Activated CD4-positive, alpha-beta memory T cell treated with anti-CD3 and anti-CD28 coated beads, Interleukin-2, amount 10 ng/mL, durations not matched to agents 7 days and 5 days (primary cell): ENCODE measurements at regions not wholly inside any gene's neighbourhood (a gene's known extent, or its start where the extent isn't known, plus 50 kb on each side); places are given as distances from the start of the nearest gene placed in this dataset.
"Not testable (repeated sequence)": the region's sequence is repeated elsewhere in the genome, so short reads cannot be mapped to it uniquely, and the experiment has no call there.

Experiments
- CTCF ChIA-PET: fragments of 350-600 bp; sonication (Branson Sonifier 250); formaldehyde crosslinking; loops from one replicate; lab custom pipeline; 2021; ENCODE audit warnings: antibody characterized with exemption, inconsistent platforms; lab: Charles Lee
- POLR2A ChIA-PET: fragments of 350-600 bp; sonication (Branson Sonifier 250); formaldehyde crosslinking; loops from one replicate; lab custom pipeline; 2021; ENCODE audit warnings: antibody characterized with exemption; lab: Charles Lee
- DNase-seq: peaks from one replicate; pipeline ENCODE4 v3.0.0-alpha.2; 2020
- H3K27ac Mint-ChIP-seq: one replicate; pipeline ENCODE4 v1.8.0; 2021; ENCODE audit warnings: mild to moderate bottlenecking, mixed read lengths
- H3K27me3 Mint-ChIP-seq: one replicate; pipeline ENCODE4 v1.8.0; 2021; ENCODE audit warnings: mixed read lengths
- H3K36me3 Mint-ChIP-seq: one replicate; pipeline ENCODE4 v1.8.0; 2021; ENCODE audit warnings: low read depth, mixed read lengths
- H3K4me1 Mint-ChIP-seq: one replicate; pipeline ENCODE4 v1.8.0; 2021; ENCODE audit warnings: mixed read lengths
- H3K4me3 Mint-ChIP-seq: one replicate; pipeline ENCODE4 v1.8.0; 2021; ENCODE audit warnings: mild to moderate bottlenecking, mixed read lengths
- H3K9me3 Mint-ChIP-seq: one replicate; pipeline ENCODE4 v1.8.0; 2021; ENCODE audit warnings: mixed read lengths

DNA sequence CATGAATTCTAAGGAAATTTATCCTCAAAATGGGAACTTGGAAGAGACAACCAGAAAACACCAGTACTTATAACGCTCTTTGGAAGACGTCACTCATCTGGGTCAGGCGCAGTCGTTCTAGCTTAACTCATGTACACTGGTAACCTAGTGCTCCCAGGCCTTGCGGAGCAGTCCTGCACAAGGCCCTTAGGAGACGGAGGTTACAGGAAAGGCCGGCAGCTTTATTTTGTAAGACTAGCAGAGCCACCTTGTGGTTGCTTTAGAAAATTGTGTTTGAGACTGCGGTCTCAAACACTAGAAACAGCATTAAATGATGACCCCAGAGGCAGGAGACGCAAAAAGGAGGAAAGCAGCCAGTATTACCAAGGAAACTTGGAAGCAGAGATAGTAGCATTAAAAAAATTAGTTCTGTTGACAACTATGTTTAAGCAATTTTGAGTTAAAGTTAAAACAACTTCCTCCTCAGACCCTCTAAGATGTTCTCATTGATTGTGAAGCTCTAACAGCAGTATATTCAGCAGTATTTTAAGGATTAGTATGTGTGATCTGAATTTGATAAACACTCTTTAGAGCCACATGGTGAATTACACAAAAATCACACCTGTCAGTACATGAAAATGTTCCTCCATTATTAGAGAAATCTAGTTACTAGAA, 141.9 kb upstream of the C2CD4B start:
- H3K36me3 Mint-ChIP-seq, result no peaks in the 10 kb centered on the region
- CTCF ChIA-PET, result interaction anchor here (0.7 to 1.7 kb wide), 8 partner anchors 16 to 473 kb away, joined by 3 to 4 read pairs (median 3); no protein-coding TSS in a partner anchor
- H3K9me3 Mint-ChIP-seq, result no peaks in the 10 kb centered on the region
- no peak overlapping the region for H3K4me3 Mint-ChIP-seq
- H3K27me3 Mint-ChIP-seq, result peaks cover 36% of the 10 kb centered on the region
- no peak for DNase-seq
- POLR2A ChIA-PET, result no interaction called here
- H3K27ac Mint-ChIP-seq, result no peak overlapping the region
- H3K4me1 Mint-ChIP-seq, result peaks cover 7% of the 10 kb centered on the region

- H3K27ac Mint-ChIP-seq, result no peak overlapping the region
- H3K36me3 Mint-ChIP-seq, result no peaks in the 10 kb centered on the region
- H3K4me1 Mint-ChIP-seq, result peaks cover 7% of the 10 kb centered on the region
- POLR2A ChIA-PET, result no interaction called here
- H3K9me3 Mint-ChIP-seq, result no peaks in the 10 kb centered on the region
- no peak overlapping the region for H3K4me3 Mint-ChIP-seq
- DNase-seq, result no peak
- CTCF ChIA-PET, result interaction anchor here (1.0 to 1.7 kb wide), 3 partner anchors 114 to 473 kb away, joined by 3 read pairs; no protein-coding TSS in a partner anchor
- peaks cover 41% of the 10 kb centered on the region for H3K27me3 Mint-ChIP-seq
Measured at GRCh38 chr15:62307551-62307950, 142.5 kb upstream of the C2CD4B start.

GRCh38 chr15:62316413-62317060, 151.5 kb upstream of the C2CD4B start:
- no peaks in the 10 kb centered on the region for H3K9me3 Mint-ChIP-seq
- ChIA-PET CTCF (no interaction called here), POLR2A (no interaction called here)
- peaks cover 24% of the 10 kb centered on the region for H3K27me3 Mint-ChIP-seq
- no peaks in the 10 kb centered on the region for H3K36me3 Mint-ChIP-seq
- no peaks in the 10 kb centered on the region for H3K4me1 Mint-ChIP-seq
- H3K4me3 Mint-ChIP-seq, result no peak overlapping the region
- DNase-seq, result no peak
- H3K27ac Mint-ChIP-seq, result no peak overlapping the region

GRCh38 chr15:62320259-62320658, 155.2 kb upstream of the C2CD4B start:
- POLR2A ChIA-PET, result no interaction called here
- no peaks in the 10 kb centered on the region for H3K9me3 Mint-ChIP-seq
- no peaks in the 10 kb centered on the region for H3K4me1 Mint-ChIP-seq

GRCh38 chr15:62323353-62323890, 158.3 kb upstream of the C2CD4B start:
- Mint-ChIP-seq H3K27ac (no peak overlapping the region), H3K4me3 (no peak overlapping the region), H3K4me1 (no peaks in the 10 kb centered on the region), H3K36me3 (no peaks in the 10 kb centered on the region), H3K9me3 (no peaks in the 10 kb centered on the region), H3K27me3 (peaks cover 6% of the 10 kb centered on the region)
- no peak for DNase-seq
- ChIA-PET CTCF (no interaction called here), POLR2A (no interaction called here)

More at GRCh38 chr15:62320259-62320658, 155.2 kb upstream of the C2CD4B start:
- H3K36me3 Mint-ChIP-seq, result no peaks in the 10 kb centered on the region
- H3K4me3 Mint-ChIP-seq, result no peak overlapping the region
- H3K27me3 Mint-ChIP-seq, result peaks cover 16% of the 10 kb centered on the region
- H3K27ac Mint-ChIP-seq, result no peak overlapping the region
- no peak for DNase-seq
- CTCF ChIA-PET, result no interaction called here

- Mint-ChIP-seq H3K36me3 (no peaks in the 10 kb centered on the region), H3K27ac (no peak overlapping the region), H3K4me1 (no peaks in the 10 kb centered on the region), H3K4me3 (no peak overlapping the region), H3K27me3 (peaks cover 6% of the 10 kb centered on the region), H3K9me3 (no peaks in the 10 kb centered on the region)
- no peak for DNase-seq
- POLR2A ChIA-PET, result no interaction called here
- CTCF ChIA-PET, result no interaction called here
Measured at GRCh38 chr15:62324382-62324781, 159.3 kb upstream of the C2CD4B start.

DNA sequence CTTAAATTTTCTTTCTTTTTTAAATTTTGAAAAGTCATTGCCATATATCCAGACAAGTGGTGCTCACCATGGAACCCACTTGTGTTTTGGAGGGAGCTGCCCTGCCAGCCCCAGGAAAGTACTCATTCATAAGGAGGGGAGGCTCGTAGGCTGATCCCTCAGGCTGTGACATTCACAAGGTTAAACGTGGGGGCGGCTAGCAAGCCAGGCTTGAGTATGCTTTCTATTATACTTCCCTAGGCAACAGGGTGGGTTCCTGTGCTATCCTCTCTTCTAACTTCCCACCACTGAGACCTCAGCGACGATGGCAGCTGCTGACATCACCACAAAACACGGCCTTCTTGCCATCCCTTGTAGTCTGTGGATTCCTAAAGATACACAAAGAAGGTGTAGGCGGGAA, 160.5 kb upstream of the C2CD4B start:
- Mint-ChIP-seq H3K9me3 (no peaks in the 10 kb centered on the region), H3K27ac (no peak overlapping the region), H3K27me3 (peaks cover 6% of the 10 kb centered on the region), H3K36me3 (no peaks in the 10 kb centered on the region), H3K4me3 (no peak overlapping the region), H3K4me1 (no peaks in the 10 kb centered on the region)
- ChIA-PET POLR2A (no interaction called here), CTCF (no interaction called here)
- no peak for DNase-seq

DNA sequence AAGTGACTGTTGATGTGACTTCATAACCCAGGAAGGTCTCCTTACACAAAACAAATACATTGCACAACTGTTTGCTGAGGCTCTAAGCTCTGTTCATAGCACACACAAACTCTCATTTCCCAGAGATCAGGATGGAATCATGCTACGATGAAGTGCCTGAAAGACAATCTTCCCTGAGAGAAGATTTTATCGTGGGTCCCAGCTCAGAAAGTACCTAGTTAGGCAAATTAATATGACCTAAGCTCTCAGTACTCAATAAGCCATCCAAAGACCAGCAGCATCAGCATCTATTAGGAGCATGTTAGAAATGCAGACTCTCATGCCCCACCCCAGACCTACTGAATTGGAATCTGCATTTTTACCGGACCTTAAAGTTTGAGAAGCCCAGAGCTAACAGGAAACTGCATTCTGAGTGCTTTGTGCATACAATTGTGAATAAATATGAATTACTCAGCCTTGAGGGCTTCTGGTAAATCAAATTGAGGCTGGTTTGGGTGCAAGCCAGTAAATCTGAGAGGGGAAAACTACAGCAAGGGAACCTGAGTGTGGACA, 161.5 kb upstream of the C2CD4B start:
- Mint-ChIP-seq H3K36me3 (no peaks in the 10 kb centered on the region), H3K4me1 (no peaks in the 10 kb centered on the region), H3K27me3 (peaks cover 6% of the 10 kb centered on the region), H3K4me3 (no peak overlapping the region), H3K9me3 (no peaks in the 10 kb centered on the region), H3K27ac (no peak overlapping the region)
- ChIA-PET CTCF (no interaction called here), POLR2A (no interaction called here)
- DNase-seq, result no peak

- Mint-ChIP-seq H3K36me3 (no peaks in the 10 kb centered on the region), H3K4me1 (no peaks in the 10 kb centered on the region), H3K27me3 (peaks cover 6% of the 10 kb centered on the region), H3K27ac (no peak overlapping the region), H3K4me3 (no peak overlapping the region), H3K9me3 (no peaks in the 10 kb centered on the region)
- POLR2A ChIA-PET, result no interaction called here
- no peak for DNase-seq
- CTCF ChIA-PET, result no interaction called here
Measured at GRCh38 chr15:62327406-62327805, 162.3 kb upstream of the C2CD4B start.

GRCh38 chr15:62332472-62332871, 167.4 kb upstream of the C2CD4B start:
- POLR2A ChIA-PET, H3K36me3 Mint-ChIP-seq, DNase-seq, H3K4me1 Mint-ChIP-seq, H3K4me3 Mint-ChIP-seq, H3K27ac Mint-ChIP-seq, CTCF ChIA-PET, H3K9me3 Mint-ChIP-seq, H3K27me3 Mint-ChIP-seq: not testable (repeated sequence)

DNA sequence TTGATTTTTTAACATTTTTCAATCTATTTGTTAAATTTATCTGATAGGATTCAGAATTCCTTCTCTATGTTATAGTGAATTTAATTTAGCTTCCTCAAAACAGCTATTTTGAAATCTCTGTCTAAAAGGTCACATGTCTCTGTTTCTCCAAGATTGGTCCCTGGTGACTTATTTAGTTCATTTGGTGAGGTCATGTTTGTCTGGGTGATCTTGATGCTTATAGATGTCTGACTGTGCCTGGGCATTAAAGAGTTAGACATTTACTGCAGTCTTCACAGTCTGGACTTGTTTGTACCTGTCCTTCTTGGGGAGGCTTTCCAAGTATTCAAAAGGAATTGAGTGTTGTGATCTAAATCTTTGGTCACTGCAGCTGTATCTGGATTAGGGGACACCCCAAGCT, 169.5 kb upstream of the C2CD4B start:
- peaks cover 1% of the 10 kb centered on the region for H3K27me3 Mint-ChIP-seq
- H3K9me3 Mint-ChIP-seq, result no peaks in the 10 kb centered on the region
- DNase-seq, result no peak
- no peak overlapping the region for H3K4me3 Mint-ChIP-seq
- POLR2A ChIA-PET, result interaction anchor here (0.8 kb wide), 1 partner anchor 10 kb away, joined by 3 read pairs; no protein-coding TSS in a partner anchor
- H3K36me3 Mint-ChIP-seq, result no peaks in the 10 kb centered on the region
- no peak overlapping the region for H3K27ac Mint-ChIP-seq
- H3K4me1 Mint-ChIP-seq, result no peaks in the 10 kb centered on the region
- CTCF ChIA-PET, result interaction anchor here (2.1 kb wide), 1 partner anchor 10 kb away, joined by 4 read pairs; no protein-coding TSS in a partner anchor

DNA sequence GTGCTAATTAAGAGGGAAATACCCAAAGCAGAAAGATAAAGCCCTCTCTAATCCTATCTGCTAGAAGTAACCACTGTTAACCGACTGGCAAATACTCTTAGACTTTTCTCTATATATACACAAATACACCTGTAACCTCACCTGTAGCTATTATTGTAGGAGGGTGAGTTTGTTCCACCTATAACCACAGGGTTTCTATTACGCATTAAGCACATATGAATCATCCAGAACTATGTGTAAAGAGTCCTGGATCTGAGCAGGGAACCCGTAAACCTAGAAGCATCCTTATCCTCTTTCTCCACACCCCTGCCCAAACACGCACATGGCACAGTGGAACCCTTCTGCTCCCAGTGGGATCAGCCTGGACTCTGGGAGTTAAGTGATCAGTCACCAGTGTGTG, 172.8 kb upstream of the C2CD4B start:
- ChIA-PET CTCF (no interaction called here), POLR2A (no interaction called here)
- no peak overlapping the region for H3K4me3 Mint-ChIP-seq
- peaks cover 1% of the 10 kb centered on the region for H3K27me3 Mint-ChIP-seq
- no peak overlapping the region for H3K27ac Mint-ChIP-seq
- no peak for DNase-seq
- H3K4me1 Mint-ChIP-seq, result no peaks in the 10 kb centered on the region
- H3K9me3 Mint-ChIP-seq, result no peaks in the 10 kb centered on the region
- H3K36me3 Mint-ChIP-seq, result no peaks in the 10 kb centered on the region

DNA sequence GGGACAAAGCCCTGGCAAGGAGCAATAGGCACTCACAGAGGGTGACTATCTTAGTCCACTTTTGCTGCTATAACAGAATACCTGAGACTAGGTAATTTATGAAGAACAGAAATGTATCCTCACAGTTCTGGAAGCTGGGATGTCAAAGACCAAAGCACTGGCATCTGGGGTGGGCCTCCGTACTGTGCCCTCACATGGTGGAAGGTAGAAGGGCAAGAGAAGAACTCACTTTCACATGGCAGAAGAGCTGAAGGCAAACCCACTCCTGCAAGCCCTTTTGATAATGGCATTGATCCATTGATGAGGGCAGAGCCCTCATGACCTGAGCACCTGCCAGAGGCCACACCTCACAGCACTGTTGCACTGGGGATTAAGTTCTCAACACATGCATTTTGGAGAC, 173.4 kb upstream of the C2CD4B start:
- Mint-ChIP-seq H3K9me3 (no peaks in the 10 kb centered on the region), H3K27ac (no peak overlapping the region), H3K27me3 (peaks cover 1% of the 10 kb centered on the region), H3K4me3 (no peak overlapping the region), H3K36me3 (no peaks in the 10 kb centered on the region), H3K4me1 (no peaks in the 10 kb centered on the region)
- CTCF ChIA-PET, result no interaction called here
- POLR2A ChIA-PET, result no interaction called here
- DNase-seq, result no peak
